ENCODE measurements at regions not wholly inside any gene's neighbourhood (a gene's known extent, or its start where the extent isn't known, plus 50 kb on each side); places are given as distances from the start of the nearest gene placed in this dataset.

- TF ChIP-seq POU6F1 (CRISPR knock-in tag; IDR thresholded peaks at IDR 0.05; ENCODE audit: borderline replicate concordance, low read depth) (no peak), ISL1 (CRISPR knock-in tag; IDR thresholded peaks at IDR 0.05) (no peak)
- no peak for ATAC-seq
Measured at GRCh38 chr22:48440176-48440575, 1387.5 kb downstream of the BRD1 start.

- TF ChIP-seq ARNTL (CRISPR knock-in tag; IDR thresholded peaks at IDR 0.05; ENCODE audit: borderline replicate concordance, low read depth) (no peak), SNAI2 (CRISPR knock-in tag; IDR thresholded peaks at IDR 0.05) (no peak), CREB5 (CRISPR knock-in tag; IDR thresholded peaks at IDR 0.05; ENCODE audit: low read depth) (no peak), CSRNP3 (CRISPR knock-in tag; IDR thresholded peaks at IDR 0.05) (no peak), ZNF565 (CRISPR knock-in tag; conservative IDR thresholded peaks at IDR 0.05; ENCODE audit: low read depth) (no peak), ZC3H10 (CRISPR knock-in tag; IDR thresholded peaks at IDR 0.05) (no peak), ZNF8 (CRISPR knock-in tag; IDR thresholded peaks at IDR 0.05) (no peak), GLIS3 (CRISPR knock-in tag; IDR thresholded peaks at IDR 0.05) (no peak), BACH2 (CRISPR knock-in tag; IDR thresholded peaks at IDR 0.05; ENCODE audit: borderline replicate concordance) (no peak), ISL1 (CRISPR knock-in tag; IDR thresholded peaks at IDR 0.05) (no peak)
- no peak for ATAC-seq
Measured at GRCh38 chr22:48439560-48440135, 1388.0 kb downstream of the BRD1 start.

GRCh38 chr22:48438800-48439559 lies 1388.7 kb downstream of the BRD1 start:
- ATAC-seq = no peak
- TF ChIP-seq ZNF8 (CRISPR knock-in tag; IDR thresholded peaks at IDR 0.05) (no peak), RARB (CRISPR knock-in tag; IDR thresholded peaks at IDR 0.05) (no peak), TOX (CRISPR knock-in tag; IDR thresholded peaks at IDR 0.05; ENCODE audit: borderline replicate concordance) (no peak), SNAI2 (CRISPR knock-in tag; IDR thresholded peaks at IDR 0.05) (no peak), POU6F1 (CRISPR knock-in tag; IDR thresholded peaks at IDR 0.05; ENCODE audit: borderline replicate concordance, low read depth) (no peak), TCF4 (CRISPR knock-in tag; IDR thresholded peaks at IDR 0.05; ENCODE audit: borderline replicate concordance) (no peak), ESRRG (CRISPR knock-in tag; IDR thresholded peaks at IDR 0.05) (no peak), PATZ1 (CRISPR knock-in tag; IDR thresholded peaks at IDR 0.05; ENCODE audit: borderline replicate concordance) (no peak), ZFP30 (CRISPR knock-in tag; IDR thresholded peaks at IDR 0.05) (no peak), ZC3H10 (CRISPR knock-in tag; IDR thresholded peaks at IDR 0.05) (no peak), ARNTL (CRISPR knock-in tag; IDR thresholded peaks at IDR 0.05; ENCODE audit: borderline replicate concordance, low read depth) (no peak), CREB5 (CRISPR knock-in tag; IDR thresholded peaks at IDR 0.05; ENCODE audit: low read depth) (no peak), TSHZ2 (CRISPR knock-in tag; IDR thresholded peaks at IDR 0.05) (no peak), ZNF565 (CRISPR knock-in tag; conservative IDR thresholded peaks at IDR 0.05; ENCODE audit: low read depth) (no peak), CSDC2 (CRISPR knock-in tag; IDR thresholded peaks at IDR 0.05) (no peak), BACH2 (CRISPR knock-in tag; IDR thresholded peaks at IDR 0.05; ENCODE audit: borderline replicate concordance) (no peak)

Measured in SK-N-SH treated with all-trans-retinoic acid at 6 μM for 48 hours (cell line).